ENCODE measurements at regions not wholly inside any gene's neighbourhood (a gene's known extent, or its start where the extent isn't known, plus 50 kb on each side); places are given as distances from the start of the nearest gene placed in this dataset.

GRCh38 chr7:9981742-9982349 is 991.8 kb upstream of the PHF14 start:
- DNase-seq (ENCODE audit: low read depth in 3 of 3): no peak

GRCh38 chr7:9983048-9983447 is 990.6 kb upstream of the PHF14 start:
- DNase-seq (ENCODE audit: low read depth in 3 of 3): no peak

GRCh38 chr7:10015687-10016086 is 958.0 kb upstream of the PHF14 start:
- no peak for DNase-seq (ENCODE audit: low read depth in 3 of 3)

- no peak for DNase-seq (ENCODE audit: low read depth in 3 of 3)
Observed at GRCh38 chr7:10022480-10022879, 951.2 kb upstream of the PHF14 start.

- no peak for DNase-seq (ENCODE audit: low read depth in 3 of 3)
Observed at GRCh38 chr7:10022957-10023356, 950.7 kb upstream of the PHF14 start.

- DNase-seq (ENCODE audit: low read depth in 3 of 3): no peak
Observed at GRCh38 chr7:10034843-10035556, 938.7 kb upstream of the PHF14 start.

GRCh38 chr7:10036693-10037092 is 937.0 kb upstream of the PHF14 start:
- no peak for DNase-seq (ENCODE audit: low read depth in 3 of 3)

GRCh38 chr7:10038351-10038750 is 935.3 kb upstream of the PHF14 start:
- no peak for DNase-seq (ENCODE audit: low read depth in 3 of 3)

GRCh38 chr7:10040674-10041073 is 933.0 kb upstream of the PHF14 start:
- DNase-seq (ENCODE audit: low read depth in 3 of 3): no peak

- DNase-seq (ENCODE audit: low read depth in 3 of 3): no peak
Observed at GRCh38 chr7:10070899-10071298, 902.8 kb upstream of the PHF14 start.

- no peak for DNase-seq (ENCODE audit: low read depth in 3 of 3)
Observed at GRCh38 chr7:10075866-10076265, 897.8 kb upstream of the PHF14 start.

- no peak for DNase-seq (ENCODE audit: low read depth in 3 of 3)
Observed at GRCh38 chr7:10076660-10077300, 896.9 kb upstream of the PHF14 start.

GRCh38 chr7:10079572-10079971 is 894.1 kb upstream of the PHF14 start:
- no peak for DNase-seq (ENCODE audit: low read depth in 3 of 3)

GRCh38 chr7:10082896-10083295 is 890.8 kb upstream of the PHF14 start:
- DNase-seq (ENCODE audit: low read depth in 3 of 3): no peak

GRCh38 chr7:10083766-10084165 is 889.9 kb upstream of the PHF14 start:
- DNase-seq (ENCODE audit: low read depth in 3 of 3): no peak

- no peak for DNase-seq (ENCODE audit: low read depth in 3 of 3)
Observed at GRCh38 chr7:10085231-10085630, 888.4 kb upstream of the PHF14 start.

GRCh38 chr7:10100572-10100971 is 873.1 kb upstream of the PHF14 start:
- DNase-seq (ENCODE audit: low read depth in 3 of 3): no peak

GRCh38 chr7:10101351-10101750 is 872.3 kb upstream of the PHF14 start:
- DNase-seq (ENCODE audit: low read depth in 3 of 3): no peak

- no peak for DNase-seq (ENCODE audit: low read depth in 3 of 3)
Observed at GRCh38 chr7:10104292-10104691, 869.4 kb upstream of the PHF14 start.

GRCh38 chr7:10106609-10107008 is 867.1 kb upstream of the PHF14 start:
- no peak for DNase-seq (ENCODE audit: low read depth in 3 of 3)

- DNase-seq (ENCODE audit: low read depth in 3 of 3): no peak
Observed at GRCh38 chr7:10116511-10116910, 857.2 kb upstream of the PHF14 start.

GRCh38 chr7:10117815-10118214 is 855.9 kb upstream of the PHF14 start:
- no peak for DNase-seq (ENCODE audit: low read depth in 3 of 3)

GRCh38 chr7:10120936-10121335 is 852.7 kb upstream of the PHF14 start:
- DNase-seq (ENCODE audit: low read depth in 3 of 3): no peak

All from stimulated activated CD4-positive, alpha-beta T cell treated with anti-CD3 and anti-CD28 coated beads, TNF-alpha, amount 100 ng/mL, for 4 hours (primary cell).